Ammon's horn (tissue), 1 donor: ENCODE measurements at regions not wholly inside any gene's neighbourhood (a gene's known extent, or its start where the extent isn't known, plus 50 kb on each side); places are given as distances from the start of the nearest gene placed in this dataset.

Source experiments
- DNase-seq: peaks from one replicate; pipeline ENCODE4 v3.0.0-alpha.2; 2016; ENCODE audit warnings: low spot score

DNA sequence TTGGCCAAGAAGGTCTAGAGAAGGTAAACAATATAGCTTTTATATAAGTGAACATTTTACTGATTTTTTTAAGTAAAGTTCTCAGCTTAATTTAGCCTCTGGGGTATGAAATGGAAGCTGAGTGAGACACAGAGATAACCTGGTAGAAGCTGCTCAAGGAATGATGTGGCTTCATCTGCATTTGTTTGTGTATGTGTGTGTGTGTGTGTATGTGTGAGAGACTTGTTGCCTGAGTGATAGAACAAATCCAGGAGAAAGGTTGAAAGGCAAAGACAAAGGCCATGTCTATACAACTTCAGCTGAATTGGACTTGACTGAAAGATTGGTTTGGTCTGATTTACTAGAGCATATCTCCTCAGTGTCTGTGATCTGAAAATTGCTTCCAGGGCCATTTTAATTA lies 63.6 kb downstream of the PCDH7 start:
- DNase-seq: no peak

GRCh38 chr4:30789219-30789671 lies 69.1 kb downstream of the PCDH7 start:
- DNase-seq: no peak

- no peak for DNase-seq
These were observed 70.0 kb downstream of the PCDH7 start for GRCh38 chr4:30790123-30790522.

- no peak for DNase-seq
These were observed 70.8 kb downstream of the PCDH7 start for GRCh38 chr4:30790998-30791397.

DNA sequence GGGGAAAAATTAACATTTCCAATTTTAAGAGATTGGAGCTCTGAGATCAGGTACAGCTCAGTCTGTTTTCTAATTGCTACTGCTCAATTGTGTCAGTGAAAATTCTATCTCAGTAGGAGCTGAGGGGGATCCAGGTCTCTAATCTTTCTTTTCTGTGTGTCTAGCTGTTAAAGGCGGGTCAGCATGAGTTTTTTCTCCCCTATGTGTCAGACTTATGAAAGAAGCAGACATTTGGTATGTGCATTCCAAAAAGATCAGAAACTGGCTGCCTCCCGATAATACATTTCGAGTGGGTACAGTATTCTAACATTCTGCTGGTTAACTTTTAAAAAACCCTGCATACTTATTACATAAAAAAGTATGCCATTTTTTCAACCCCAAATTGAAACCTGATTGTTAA lies 72.4 kb downstream of the PCDH7 start:
- no peak for DNase-seq

GRCh38 chr4:30801876-30802275 lies 81.7 kb downstream of the PCDH7 start:
- DNase-seq: no peak

GRCh38 chr4:30802622-30803323 lies 82.6 kb downstream of the PCDH7 start:
- DNase-seq: peak; percentile 48

- DNase-seq: no peak
These were observed 88.1 kb downstream of the PCDH7 start for GRCh38 chr4:30808276-30808675.

DNA sequence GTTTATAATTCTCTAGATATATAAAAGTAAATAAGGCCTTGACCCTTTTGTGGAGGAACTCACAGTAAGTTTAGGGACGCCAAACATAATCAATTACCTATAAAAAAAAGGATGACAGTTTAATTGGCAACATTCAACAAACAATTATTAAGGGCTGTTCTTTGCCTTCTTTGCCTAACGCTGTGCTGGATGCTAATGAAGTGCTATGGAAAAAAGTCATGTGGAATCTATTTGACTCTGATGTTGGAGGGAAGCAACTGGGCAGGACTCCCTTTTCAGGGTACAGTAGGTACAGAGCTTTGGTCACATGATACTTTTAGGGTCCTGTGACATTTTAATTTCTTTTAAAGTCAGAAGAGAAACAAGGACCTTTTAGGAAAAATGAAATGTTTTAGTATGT lies 91.1 kb downstream of the PCDH7 start:
- no peak for DNase-seq

GRCh38 chr4:30815685-30816084 lies 95.5 kb downstream of the PCDH7 start:
- DNase-seq: no peak

DNA sequence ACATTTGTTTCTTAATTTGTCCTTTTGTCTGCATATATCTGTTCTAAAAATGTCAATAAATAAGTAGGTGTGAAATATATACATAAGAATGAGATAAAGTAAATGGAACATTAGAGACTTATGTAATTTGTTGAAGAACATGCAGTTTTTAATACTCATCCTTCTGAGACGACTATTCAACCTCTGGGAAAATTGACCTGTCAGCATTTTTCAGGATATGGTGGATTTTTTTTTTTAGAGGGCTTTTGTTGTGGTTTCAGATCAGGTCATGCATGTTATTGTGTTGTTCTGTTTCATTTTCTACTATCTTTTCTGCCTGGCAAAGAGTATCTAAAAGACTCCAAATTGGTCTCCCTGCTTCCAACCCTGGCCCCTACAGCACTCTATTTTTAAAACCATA lies 97.3 kb downstream of the PCDH7 start:
- DNase-seq: no peak

DNA sequence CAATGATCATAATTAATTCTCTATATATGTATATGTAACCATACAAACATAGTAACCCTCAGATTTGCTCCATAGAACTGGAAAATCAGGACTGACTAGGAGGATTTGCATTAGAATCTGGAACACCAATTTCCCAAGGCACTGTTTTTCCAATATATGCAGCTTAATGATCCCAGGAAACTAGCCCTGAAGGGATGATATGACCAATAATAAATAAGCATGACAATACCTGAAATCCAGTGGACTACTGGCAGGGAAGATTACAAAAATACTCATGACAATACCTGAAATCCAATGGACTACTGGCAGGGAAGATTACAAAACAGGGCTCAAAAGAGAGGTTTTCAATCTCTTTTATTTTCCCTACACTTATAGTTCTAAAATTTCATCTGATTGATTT lies 98.4 kb downstream of the PCDH7 start:
- DNase-seq: no peak

DNA sequence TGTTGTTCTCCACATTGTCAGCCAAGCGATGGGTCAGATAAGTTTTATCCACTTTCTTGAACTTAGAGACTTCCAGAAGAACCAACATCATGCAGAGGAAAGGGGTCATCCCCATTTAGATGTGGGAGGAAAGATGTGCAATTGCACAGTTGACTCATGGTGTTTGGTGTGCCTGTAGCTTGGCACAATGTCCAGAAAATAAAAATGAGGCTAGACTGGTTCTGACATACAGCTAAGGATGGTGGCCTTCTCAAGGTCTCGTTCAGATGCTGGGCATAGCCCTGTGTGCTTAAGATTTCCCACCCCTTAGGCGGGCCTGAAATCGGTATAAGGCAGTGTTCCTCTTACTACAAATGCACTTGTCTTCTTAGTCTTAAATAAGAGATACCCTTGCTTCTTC lies 101.1 kb downstream of the PCDH7 start:
- DNase-seq: no peak

DNA sequence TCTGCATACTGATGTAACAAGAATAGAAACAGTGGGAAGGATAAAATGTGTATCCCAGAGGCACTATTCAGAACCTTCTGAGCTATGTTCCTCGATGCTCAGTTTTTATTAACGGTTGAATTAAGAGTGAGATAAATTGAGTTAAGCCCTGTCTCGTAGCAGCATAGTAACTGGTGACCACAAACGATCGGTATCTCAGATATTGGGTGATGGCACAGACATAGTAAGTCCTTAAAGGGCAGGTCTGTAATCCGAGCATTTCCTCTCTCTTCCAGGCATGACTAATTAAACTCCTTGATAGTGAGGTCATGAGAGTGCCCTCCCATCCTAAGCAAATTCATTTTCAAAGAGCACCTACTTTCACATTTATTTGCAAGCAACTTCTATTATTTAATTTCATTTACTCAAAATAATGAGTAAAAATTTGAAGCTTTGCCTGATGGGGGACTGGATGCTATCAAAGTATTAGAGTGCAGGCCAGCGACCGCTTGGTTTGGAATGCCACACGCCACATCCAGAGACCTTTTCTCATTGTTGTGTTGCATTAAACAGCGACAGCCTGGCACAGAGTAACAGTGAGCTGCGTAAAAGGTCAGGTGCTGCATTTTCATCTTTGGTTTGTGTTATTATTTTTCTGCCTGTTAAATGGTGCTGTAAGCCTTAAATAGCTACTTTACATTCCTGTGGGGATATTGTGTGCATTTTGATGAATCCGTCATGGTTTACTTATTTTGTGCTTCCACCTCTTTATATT lies 101.9 kb downstream of the PCDH7 start:
- DNase-seq: no peak

- no peak for DNase-seq
These were observed 102.9 kb downstream of the PCDH7 start for GRCh38 chr4:30822911-30823551.

DNA sequence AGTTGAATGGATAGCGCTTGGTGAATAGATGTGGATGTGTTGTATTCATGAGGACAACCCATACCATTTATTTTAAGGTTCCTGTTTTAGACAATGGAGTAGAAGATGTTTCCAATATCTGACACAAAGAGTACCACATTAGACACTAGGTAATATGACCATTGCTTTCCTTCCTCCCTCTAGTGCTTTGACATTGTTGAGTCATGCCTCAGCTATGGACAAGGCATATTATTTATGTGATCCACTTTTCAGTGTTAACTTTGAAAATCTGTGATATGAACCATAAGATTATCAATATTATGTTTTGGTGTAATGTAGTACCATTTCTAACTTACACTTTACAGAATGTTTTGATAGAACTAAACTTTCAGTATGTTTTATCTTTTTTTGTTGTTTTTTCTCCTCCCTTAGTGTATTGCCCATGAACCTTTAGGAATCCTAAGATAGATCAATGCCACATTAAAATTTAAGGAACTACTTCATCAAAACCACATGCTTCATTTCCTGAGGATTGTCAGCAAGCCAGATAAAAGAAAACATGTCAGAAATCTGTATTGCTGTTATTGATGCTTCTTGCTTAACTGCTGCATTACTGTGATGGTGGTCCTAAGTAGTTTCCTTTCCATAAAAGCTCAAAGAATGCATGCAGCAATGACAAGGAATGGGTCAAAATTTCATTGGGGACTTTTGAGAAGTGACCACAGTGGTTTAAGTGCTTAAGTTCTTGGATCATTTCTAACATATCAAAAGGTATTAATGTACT lies 105.0 kb downstream of the PCDH7 start:
- no peak for DNase-seq

GRCh38 chr4:30828264-30828926 lies 108.2 kb downstream of the PCDH7 start:
- no peak for DNase-seq

GRCh38 chr4:30832639-30833038 lies 112.5 kb downstream of the PCDH7 start:
- DNase-seq: no peak

GRCh38 chr4:30833206-30833605 lies 113.0 kb downstream of the PCDH7 start:
- DNase-seq: no peak

DNA sequence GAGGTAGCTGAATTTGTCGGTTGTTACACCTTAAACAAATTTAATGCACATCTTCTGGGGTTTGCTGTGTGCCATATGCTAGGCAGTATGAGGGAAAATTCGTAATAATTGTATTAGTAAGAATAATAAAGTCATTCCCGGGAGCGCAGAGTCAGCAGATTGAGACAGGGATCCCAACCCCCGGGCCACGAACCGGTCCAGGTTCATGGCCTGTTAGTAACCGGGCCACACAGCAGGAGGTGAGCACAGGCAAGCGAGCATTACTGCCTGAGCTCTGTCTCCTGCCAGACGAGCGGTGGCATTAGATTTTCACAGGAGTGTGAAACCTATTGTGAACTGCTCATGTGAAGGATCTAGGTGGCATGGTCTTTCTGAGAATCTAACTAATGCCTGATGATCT lies 114.9 kb downstream of the PCDH7 start:
- no peak for DNase-seq

DNA sequence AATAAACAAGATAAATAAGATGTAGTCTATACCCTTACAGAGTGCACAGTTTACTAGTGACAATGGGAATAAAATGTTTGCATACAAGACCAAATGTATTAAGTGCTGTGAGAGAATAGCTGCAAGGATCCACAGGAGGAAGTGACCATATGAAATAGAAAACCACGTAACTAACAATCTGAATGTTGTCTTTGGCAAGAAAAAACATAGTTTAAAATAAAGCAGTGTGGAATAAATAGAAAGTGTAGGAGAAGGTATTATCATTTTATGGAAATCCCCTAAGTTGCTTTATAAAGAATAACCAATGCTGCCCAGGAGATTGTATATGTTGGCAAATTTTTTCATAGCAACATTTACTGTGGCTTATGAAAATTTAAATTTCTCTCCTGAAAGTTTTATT lies 116.1 kb downstream of the PCDH7 start:
- no peak for DNase-seq

DNA sequence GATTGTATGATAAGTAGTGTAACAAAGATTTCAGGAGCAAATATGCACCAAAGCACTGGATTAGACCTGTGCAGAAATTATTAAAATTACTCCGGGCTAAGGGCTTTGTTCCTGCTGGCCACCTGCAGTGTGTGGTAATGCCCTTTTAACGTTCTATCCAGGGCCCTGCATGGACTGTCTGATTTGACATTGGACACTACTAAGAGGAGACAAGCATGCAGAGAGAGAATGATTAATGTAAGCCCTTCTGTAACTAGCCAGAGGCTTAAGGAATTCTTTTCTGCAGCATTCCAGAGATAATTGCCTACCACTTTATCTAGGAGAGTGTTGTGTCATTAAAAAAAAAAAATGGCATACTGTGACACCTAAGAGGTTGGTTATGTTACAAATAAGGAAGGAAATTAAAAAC lies 117.0 kb downstream of the PCDH7 start:
- no peak for DNase-seq
